ENCODE measurements at regions not wholly inside any gene's neighbourhood (a gene's known extent, or its start where the extent isn't known, plus 50 kb on each side); places are given as distances from the start of the nearest gene placed in this dataset.

GRCh38 chr17:74118504-74118903 lies 85.0 kb upstream of the RPL38 start:
- no peak for TF ChIP-seq FOXA1 (IDR thresholded peaks at IDR 0.05)
- no peak for TF ChIP-seq FOXM1 (IDR thresholded peaks at IDR 0.05; ENCODE audit: borderline replicate concordance)
- no peak for TF ChIP-seq CTBP1 (IDR thresholded peaks at IDR 0.05; ENCODE audit: borderline replicate concordance)
- no peak for TF ChIP-seq NFRKB (IDR thresholded peaks at IDR 0.05)
- no peak for TF ChIP-seq SP1 (IDR thresholded peaks at IDR 0.05)
- TF ChIP-seq ELF4 (IDR thresholded peaks at IDR 0.05), result no peak
- TF ChIP-seq FOXK2 (IDR thresholded peaks at IDR 0.05), result no peak
- TF ChIP-seq LEF1 (IDR thresholded peaks at IDR 0.05; ENCODE audit: borderline replicate concordance), result no peak
- no peak for TF ChIP-seq PKNOX1 (IDR thresholded peaks at IDR 0.05)
- TF ChIP-seq L3MBTL2 (conservative IDR thresholded peaks at IDR 0.05), result no peak

Data from HEK293T (cell line).